Fibroblast of pulmonary artery (primary cell): ENCODE measurements at regions not wholly inside any gene's neighbourhood (a gene's known extent, or its start where the extent isn't known, plus 50 kb on each side); places are given as distances from the start of the nearest gene placed in this dataset.

Source experiments
- DNase-seq: peaks from one replicate; pipeline ENCODE4 v3.0.0-alpha.2; 2010; ENCODE audit warnings: low read depth
- H3K4me3 ChIP-seq: replicated peaks from 2 replicates; pipeline ENCODE4 v1.5.1; 2011; ENCODE audit warnings: low read depth, mild to moderate bottlenecking, control low read depth, low read length, moderate library complexity
- TF ChIP-seq, protein P1 (sequence below): IDR thresholded peaks from 2 replicates; pipeline ENCODE4 v1.5.1; 2011; ENCODE audit warnings: mild to moderate bottlenecking, control low read depth, low read length, inconsistent platforms; ENCODE audit errors: missing control alignments

- H3K4me3 ChIP-seq, result no peak overlapping the region
- TF ChIP-seq, protein P1, sequence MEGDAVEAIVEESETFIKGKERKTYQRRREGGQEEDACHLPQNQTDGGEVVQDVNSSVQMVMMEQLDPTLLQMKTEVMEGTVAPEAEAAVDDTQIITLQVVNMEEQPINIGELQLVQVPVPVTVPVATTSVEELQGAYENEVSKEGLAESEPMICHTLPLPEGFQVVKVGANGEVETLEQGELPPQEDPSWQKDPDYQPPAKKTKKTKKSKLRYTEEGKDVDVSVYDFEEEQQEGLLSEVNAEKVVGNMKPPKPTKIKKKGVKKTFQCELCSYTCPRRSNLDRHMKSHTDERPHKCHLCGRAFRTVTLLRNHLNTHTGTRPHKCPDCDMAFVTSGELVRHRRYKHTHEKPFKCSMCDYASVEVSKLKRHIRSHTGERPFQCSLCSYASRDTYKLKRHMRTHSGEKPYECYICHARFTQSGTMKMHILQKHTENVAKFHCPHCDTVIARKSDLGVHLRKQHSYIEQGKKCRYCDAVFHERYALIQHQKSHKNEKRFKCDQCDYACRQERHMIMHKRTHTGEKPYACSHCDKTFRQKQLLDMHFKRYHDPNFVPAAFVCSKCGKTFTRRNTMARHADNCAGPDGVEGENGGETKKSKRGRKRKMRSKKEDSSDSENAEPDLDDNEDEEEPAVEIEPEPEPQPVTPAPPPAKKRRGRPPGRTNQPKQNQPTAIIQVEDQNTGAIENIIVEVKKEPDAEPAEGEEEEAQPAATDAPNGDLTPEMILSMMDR, result no peak
- DNase-seq, result no peak
Observed at GRCh38 chr18:60663060-60663989, 290.8 kb upstream of the MC4R start.

DNA sequence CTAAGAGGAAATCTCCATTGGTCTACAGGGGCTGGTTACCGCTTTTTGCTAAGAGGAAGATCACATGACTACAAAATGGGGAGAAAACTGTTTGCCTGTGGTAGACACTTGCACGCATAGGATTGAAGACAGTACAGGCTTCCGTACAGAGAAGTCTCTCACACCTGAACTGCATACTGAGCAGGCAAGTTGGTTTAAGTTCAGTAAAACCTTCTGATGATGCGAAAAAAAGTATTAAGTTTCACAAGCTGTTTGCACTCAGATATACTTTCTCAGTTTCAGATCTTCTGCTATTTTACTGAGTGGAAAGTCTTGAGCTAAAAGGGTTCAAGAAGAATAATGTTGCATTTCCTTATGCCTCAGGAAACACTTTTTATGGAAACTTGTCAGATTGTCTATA is 292.2 kb upstream of the MC4R start:
- TF ChIP-seq, protein P1, result no peak
- H3K4me3 ChIP-seq, result no peak overlapping the region
- DNase-seq, result no peak

DNA sequence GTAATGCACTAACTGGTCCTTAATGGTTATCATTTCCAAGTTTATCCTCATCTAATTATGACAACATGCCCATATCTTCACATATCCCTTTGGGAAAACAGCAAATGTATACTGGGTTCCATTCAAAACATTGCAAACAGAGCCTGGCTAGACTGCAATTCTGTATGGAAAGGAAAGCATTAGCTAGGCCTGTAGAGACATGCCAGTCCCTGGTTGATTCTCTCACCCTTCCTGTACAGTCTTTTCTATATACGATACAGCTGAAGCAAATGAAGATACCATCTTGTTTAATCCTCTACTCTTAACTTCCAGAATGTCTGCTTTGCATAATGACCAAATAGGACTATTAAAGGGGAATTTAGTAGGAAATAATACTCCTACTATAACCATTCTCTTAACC is 294.4 kb upstream of the MC4R start:
- no peak for DNase-seq
- no peak overlapping the region for H3K4me3 ChIP-seq
- TF ChIP-seq, protein P1, result no peak

DNA sequence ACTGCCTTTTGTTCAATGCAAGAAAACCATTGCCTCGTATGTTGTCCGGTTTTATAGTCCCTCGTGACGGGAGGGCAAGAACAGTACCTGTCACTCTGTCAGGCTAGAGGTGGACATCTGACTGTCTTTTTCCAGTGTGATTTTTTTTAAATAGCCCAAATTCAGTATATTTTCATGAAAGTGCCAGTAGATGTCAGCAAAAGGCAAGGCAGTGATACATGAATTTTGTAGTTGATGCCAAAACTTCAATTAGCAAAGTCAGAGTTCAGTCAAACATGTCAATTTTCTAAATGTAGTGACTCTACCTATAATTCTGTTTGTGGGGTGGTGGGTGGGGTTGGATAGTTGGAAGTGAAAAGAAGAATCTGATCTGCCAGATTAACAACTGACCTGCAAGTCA is 296.0 kb upstream of the MC4R start:
- H3K4me3 ChIP-seq, result no peak overlapping the region
- DNase-seq, result no peak
- TF ChIP-seq, protein P1, result no peak

GRCh38 chr18:60669938-60670337 is 297.4 kb upstream of the MC4R start:
- no peak for DNase-seq
- H3K4me3 ChIP-seq, result no peak overlapping the region
- TF ChIP-seq, protein P1, result no peak

DNA sequence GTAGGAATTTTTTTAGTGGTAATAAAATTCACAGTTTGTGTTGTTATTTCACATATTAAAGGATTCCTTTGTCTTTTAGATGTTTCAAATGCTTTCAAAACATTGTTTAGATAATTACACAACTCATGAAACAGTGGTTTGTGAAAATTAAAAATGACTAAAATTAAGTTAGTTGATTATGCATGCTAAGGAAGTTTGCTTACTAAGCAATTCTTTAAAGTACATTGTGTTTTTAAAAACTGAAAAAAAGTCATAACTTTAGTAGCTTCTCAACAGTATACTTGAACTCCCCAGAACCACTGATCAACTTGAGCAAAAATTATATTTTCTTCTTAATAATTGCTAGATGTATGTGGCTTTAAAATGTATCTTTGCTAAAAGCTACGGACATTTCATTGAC is 298.4 kb upstream of the MC4R start:
- no peak overlapping the region for H3K4me3 ChIP-seq
- DNase-seq, result no peak
- TF ChIP-seq, protein P1, result no peak

DNA sequence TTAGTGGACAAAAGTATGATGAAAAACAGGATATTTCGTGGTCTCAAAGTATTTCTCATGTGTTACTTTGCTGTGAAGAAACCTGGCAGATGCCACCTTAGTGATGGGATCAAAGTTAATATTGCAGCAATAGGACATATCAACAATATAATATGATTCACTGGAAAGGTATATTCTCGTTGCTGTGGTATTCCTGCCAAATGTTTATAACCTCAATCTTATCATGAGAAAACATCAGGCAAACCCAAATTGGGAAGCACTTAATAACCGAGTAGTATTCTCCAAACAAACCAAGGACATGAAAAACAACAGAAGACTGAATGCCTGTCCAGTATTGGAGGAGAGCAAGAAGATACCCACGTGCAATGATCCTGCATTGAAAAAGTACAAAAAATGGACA is 302.6 kb upstream of the MC4R start:
- TF ChIP-seq, protein P1, result no peak
- DNase-seq, result no peak
- no peak overlapping the region for H3K4me3 ChIP-seq
